ENCODE measurements at regions not wholly inside any gene's neighbourhood (a gene's known extent, or its start where the extent isn't known, plus 50 kb on each side); places are given as distances from the start of the nearest gene placed in this dataset.

- TF ChIP-seq, protein P1, sequence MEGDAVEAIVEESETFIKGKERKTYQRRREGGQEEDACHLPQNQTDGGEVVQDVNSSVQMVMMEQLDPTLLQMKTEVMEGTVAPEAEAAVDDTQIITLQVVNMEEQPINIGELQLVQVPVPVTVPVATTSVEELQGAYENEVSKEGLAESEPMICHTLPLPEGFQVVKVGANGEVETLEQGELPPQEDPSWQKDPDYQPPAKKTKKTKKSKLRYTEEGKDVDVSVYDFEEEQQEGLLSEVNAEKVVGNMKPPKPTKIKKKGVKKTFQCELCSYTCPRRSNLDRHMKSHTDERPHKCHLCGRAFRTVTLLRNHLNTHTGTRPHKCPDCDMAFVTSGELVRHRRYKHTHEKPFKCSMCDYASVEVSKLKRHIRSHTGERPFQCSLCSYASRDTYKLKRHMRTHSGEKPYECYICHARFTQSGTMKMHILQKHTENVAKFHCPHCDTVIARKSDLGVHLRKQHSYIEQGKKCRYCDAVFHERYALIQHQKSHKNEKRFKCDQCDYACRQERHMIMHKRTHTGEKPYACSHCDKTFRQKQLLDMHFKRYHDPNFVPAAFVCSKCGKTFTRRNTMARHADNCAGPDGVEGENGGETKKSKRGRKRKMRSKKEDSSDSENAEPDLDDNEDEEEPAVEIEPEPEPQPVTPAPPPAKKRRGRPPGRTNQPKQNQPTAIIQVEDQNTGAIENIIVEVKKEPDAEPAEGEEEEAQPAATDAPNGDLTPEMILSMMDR (IDR thresholded peaks at IDR 0.05): no peak
- TF ChIP-seq POLR2A (IDR thresholded peaks at IDR 0.05) (no peak), POLR2AphosphoS5 (IDR thresholded peaks at IDR 0.05; ENCODE audit: insufficient read depth in 1 of 2, low read depth in 1 of 2) (no peak)
Measured at GRCh38 chr12:94791933-94792332, 141.6 kb upstream of the TMCC3 start.
